ENCODE measurements at regions not wholly inside any gene's neighbourhood (a gene's known extent, or its start where the extent isn't known, plus 50 kb on each side); places are given as distances from the start of the nearest gene placed in this dataset.

GRCh38 chr21:27412530-27412929, 445.6 kb upstream of the ADAMTS5 start:
- TF ChIP-seq CTCF (IDR thresholded peaks at IDR 0.05; ENCODE audit: insufficient read depth, low read depth, low read length) (no peak), EZH2 (IDR thresholded peaks at IDR 0.05; ENCODE audit: insufficient read depth, low read length) (no peak)
